ENCODE measurements at regions not wholly inside any gene's neighbourhood (a gene's known extent, or its start where the extent isn't known, plus 50 kb on each side); places are given as distances from the start of the nearest gene placed in this dataset.

DNA sequence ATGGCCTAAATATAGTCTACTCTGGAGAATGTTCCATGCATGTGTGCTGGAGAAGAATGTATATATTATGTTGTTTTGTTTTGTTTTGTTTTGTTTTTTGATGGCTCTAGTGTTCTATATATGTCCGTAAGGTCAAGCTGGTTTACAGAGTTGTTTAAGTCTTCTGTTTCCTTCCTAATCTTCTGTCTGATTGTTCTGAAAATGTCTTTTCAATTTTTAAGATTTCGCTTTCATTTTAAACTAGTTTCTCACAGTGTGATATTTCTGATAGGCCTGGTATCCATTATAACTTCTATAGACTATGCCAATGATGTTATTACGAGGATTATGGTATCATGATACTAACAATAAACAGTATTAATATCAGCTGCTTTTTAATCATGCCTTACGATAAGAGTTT, 1126.3 kb upstream of the SORCS1 start:
- DNase-seq, result no peak
- Histone ChIP-seq H3K36me3 (ENCODE audit: control insufficient read depth, insufficient read depth, low read length) (no peaks in the 10 kb centered on the region), H3K9me3 (no peaks in the 10 kb centered on the region), H3K4me1 (no peaks in the 10 kb centered on the region), H3K27me3 (replicated peaks; ENCODE audit: control insufficient read depth, insufficient read depth, low read length) (no peaks in the 10 kb centered on the region), H3K4me3 (ENCODE audit: low read depth, low read length) (no peak overlapping the region)
- no peaks in the 10 kb centered on the region for H3K4me1 Mint-ChIP-seq (ENCODE audit: low read depth, unreplicated experiment)
- POLR2A ChIA-PET, result no interaction called here
- CTCF ChIA-PET, result no interaction called here
- intact Hi-C loops (cut with micrococcal nuclease; ENCODE audit: unreplicated experiment), result no loop called here
- no peak overlapping the region for H3K4me3 Mint-ChIP-seq (ENCODE audit: unreplicated experiment)
- H3K27me3 Mint-ChIP-seq (ENCODE audit: insufficient read depth, unreplicated experiment), result no peaks in the 10 kb centered on the region
- peaks cover 10% of the 10 kb centered on the region for H3K9me3 Mint-ChIP-seq (ENCODE audit: unreplicated experiment)
- no peaks in the 10 kb centered on the region for H3K36me3 Mint-ChIP-seq (ENCODE audit: insufficient read depth, unreplicated experiment)
- no TSS peak for BruUV-seq (replicated peaks)
- TF ChIP-seq, protein P1, sequence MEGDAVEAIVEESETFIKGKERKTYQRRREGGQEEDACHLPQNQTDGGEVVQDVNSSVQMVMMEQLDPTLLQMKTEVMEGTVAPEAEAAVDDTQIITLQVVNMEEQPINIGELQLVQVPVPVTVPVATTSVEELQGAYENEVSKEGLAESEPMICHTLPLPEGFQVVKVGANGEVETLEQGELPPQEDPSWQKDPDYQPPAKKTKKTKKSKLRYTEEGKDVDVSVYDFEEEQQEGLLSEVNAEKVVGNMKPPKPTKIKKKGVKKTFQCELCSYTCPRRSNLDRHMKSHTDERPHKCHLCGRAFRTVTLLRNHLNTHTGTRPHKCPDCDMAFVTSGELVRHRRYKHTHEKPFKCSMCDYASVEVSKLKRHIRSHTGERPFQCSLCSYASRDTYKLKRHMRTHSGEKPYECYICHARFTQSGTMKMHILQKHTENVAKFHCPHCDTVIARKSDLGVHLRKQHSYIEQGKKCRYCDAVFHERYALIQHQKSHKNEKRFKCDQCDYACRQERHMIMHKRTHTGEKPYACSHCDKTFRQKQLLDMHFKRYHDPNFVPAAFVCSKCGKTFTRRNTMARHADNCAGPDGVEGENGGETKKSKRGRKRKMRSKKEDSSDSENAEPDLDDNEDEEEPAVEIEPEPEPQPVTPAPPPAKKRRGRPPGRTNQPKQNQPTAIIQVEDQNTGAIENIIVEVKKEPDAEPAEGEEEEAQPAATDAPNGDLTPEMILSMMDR (IDR thresholded peaks at IDR 0.05; ENCODE audit: insufficient read depth in 1 of 2, low read depth in 1 of 2, low read length in 1 of 2, severe bottlenecking in 1 of 2, unreplicated experiment in 1 of 2), result no peak
- no peak overlapping the region for H3K27ac Mint-ChIP-seq (ENCODE audit: unreplicated experiment)

DNA sequence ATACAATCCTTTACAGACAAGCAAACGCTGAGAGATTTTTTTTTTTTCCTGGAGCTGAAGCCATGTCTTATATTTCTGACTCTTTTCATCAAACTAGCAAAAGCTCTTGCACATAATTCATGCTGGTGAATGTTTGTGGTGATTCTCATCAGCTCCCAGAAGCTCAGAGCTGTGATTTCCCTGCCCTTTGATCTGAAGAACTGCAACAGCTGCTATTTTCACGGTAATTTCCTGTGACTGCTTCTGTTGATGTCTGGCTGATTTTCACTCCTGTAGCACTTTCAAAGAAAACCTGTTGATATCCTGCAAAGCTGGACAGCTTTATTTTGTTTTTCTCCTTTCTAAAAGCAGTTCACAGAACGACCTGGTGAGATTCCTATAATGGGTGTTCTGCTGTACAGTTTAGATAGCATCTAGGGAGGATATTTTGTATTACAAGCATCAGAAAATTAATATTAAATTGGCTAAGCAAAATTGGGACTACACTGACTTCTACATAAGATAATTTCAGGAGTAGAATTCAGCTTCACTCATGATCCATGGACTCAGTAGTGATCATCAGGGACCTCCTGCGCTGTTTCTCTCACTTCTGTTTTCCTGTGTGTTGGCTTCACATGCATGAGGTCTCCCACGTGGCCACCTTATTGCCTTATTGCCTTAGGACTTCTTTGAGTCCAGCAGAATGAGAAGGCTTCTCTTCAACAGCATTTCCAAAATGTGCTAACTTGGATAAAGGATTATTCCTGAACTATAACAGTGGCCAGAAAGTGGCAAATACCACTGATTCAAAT, 1111.6 kb upstream of the SORCS1 start:
- H3K27me3 ChIP-seq (replicated peaks; ENCODE audit: control insufficient read depth, insufficient read depth, low read length), result no peaks in the 10 kb centered on the region
- Mint-ChIP-seq H3K4me3 (ENCODE audit: unreplicated experiment) (no peak overlapping the region), H3K9me3 (ENCODE audit: unreplicated experiment) (no peaks in the 10 kb centered on the region), H3K27ac (ENCODE audit: unreplicated experiment) (no peak overlapping the region), H3K27me3 (ENCODE audit: insufficient read depth, unreplicated experiment) (no peaks in the 10 kb centered on the region), H3K36me3 (ENCODE audit: insufficient read depth, unreplicated experiment) (no peaks in the 10 kb centered on the region), H3K4me1 (ENCODE audit: low read depth, unreplicated experiment) (no peaks in the 10 kb centered on the region)
- no peaks in the 10 kb centered on the region for H3K9me3 ChIP-seq
- TF ChIP-seq, protein P1 (IDR thresholded peaks at IDR 0.05; ENCODE audit: insufficient read depth in 1 of 2, low read depth in 1 of 2, low read length in 1 of 2, severe bottlenecking in 1 of 2, unreplicated experiment in 1 of 2), result no peak
- H3K36me3 ChIP-seq (ENCODE audit: control insufficient read depth, insufficient read depth, low read length), result no peaks in the 10 kb centered on the region
- no peak overlapping the region for H3K4me3 ChIP-seq (ENCODE audit: low read depth, low read length)
- intact Hi-C loops (cut with micrococcal nuclease; ENCODE audit: unreplicated experiment), result no loop called here
- ChIA-PET CTCF (no interaction called here), POLR2A (no interaction called here)
- DNase-seq, result no peak
- no TSS peak for BruUV-seq (replicated peaks)
- no peaks in the 10 kb centered on the region for H3K4me1 ChIP-seq

DNA sequence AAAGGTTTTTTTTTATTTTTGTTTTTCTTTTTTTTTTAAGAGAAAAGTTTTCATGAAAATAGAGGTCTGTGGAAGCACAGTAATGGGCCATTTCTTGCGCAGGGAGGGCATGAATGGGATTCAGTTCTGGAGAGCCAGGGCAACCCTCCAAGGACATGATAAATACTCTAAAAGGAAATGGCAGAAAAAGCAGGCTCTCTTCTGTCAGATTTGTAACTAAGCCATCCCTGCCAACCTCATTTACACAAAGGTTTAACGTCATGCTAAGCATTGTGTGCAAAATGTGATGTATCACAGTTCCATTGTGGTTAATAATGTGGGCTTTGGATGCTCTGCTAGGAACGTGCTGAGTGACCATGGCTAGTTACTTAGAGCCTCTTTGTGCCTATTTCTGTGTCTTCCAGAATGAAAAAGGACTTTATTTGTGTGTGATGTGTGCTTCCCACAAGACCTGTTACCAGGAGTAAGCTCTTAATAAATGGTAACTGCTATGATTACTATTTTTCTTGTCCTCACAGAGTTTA, 1095.9 kb upstream of the SORCS1 start:
- no peaks in the 10 kb centered on the region for H3K27me3 Mint-ChIP-seq (ENCODE audit: insufficient read depth, unreplicated experiment)
- ChIA-PET POLR2A (no interaction called here), CTCF (no interaction called here)
- H3K4me3 Mint-ChIP-seq (ENCODE audit: unreplicated experiment), result no peak overlapping the region
- Histone ChIP-seq H3K4me3 (ENCODE audit: low read depth, low read length) (no peak overlapping the region), H3K9me3 (no peaks in the 10 kb centered on the region), H3K27me3 (replicated peaks; ENCODE audit: control insufficient read depth, insufficient read depth, low read length) (no peaks in the 10 kb centered on the region), H3K36me3 (ENCODE audit: control insufficient read depth, insufficient read depth, low read length) (no peaks in the 10 kb centered on the region), H3K4me1 (no peaks in the 10 kb centered on the region)
- BruUV-seq (replicated peaks), result no TSS peak
- TF ChIP-seq, protein P1 (IDR thresholded peaks at IDR 0.05; ENCODE audit: insufficient read depth in 1 of 2, low read depth in 1 of 2, low read length in 1 of 2, severe bottlenecking in 1 of 2, unreplicated experiment in 1 of 2), result no peak
- no peak for DNase-seq
- H3K9me3 Mint-ChIP-seq (ENCODE audit: unreplicated experiment), result no peaks in the 10 kb centered on the region
- H3K27ac Mint-ChIP-seq (ENCODE audit: unreplicated experiment), result no peak overlapping the region
- intact Hi-C loops (cut with micrococcal nuclease; ENCODE audit: unreplicated experiment), result no loop called here
- H3K4me1 Mint-ChIP-seq (ENCODE audit: low read depth, unreplicated experiment), result no peaks in the 10 kb centered on the region
- H3K36me3 Mint-ChIP-seq (ENCODE audit: insufficient read depth, unreplicated experiment), result no peaks in the 10 kb centered on the region
